WERI-Rb-1 (cell line): ENCODE measurements at regions not wholly inside any gene's neighbourhood (a gene's known extent, or its start where the extent isn't known, plus 50 kb on each side); places are given as distances from the start of the nearest gene placed in this dataset.
"Not testable (repeated sequence)": the region's sequence is repeated elsewhere in the genome, so short reads cannot be mapped to it uniquely, and the experiment has no call there.

Experiments
- DNase-seq: peaks from one replicate; pipeline ENCODE4 v3.0.0-alpha.2; 2020
- H3K27ac ChIP-seq: fragments of 250-450 bp; sonication (Bioruptor Pico); 2 replicates; pipeline ENCODE4 v1.5.1; 2020; ENCODE audit warnings: mild to moderate bottlenecking, moderate library complexity
- H3K27me3 ChIP-seq: fragments of 250-450 bp; sonication (Bioruptor Pico); 2 replicates; pipeline ENCODE4 v1.5.1; 2021; ENCODE audit warnings: mild to moderate bottlenecking, low read depth, moderate library complexity; ENCODE audit not compliant: insufficient read depth, severe bottlenecking
- H3K36me3 ChIP-seq: fragments of 250-450 bp; sonication (Bioruptor Pico); 2 replicates; pipeline ENCODE4 v1.5.1; 2020; ENCODE audit warnings: mild to moderate bottlenecking, moderate library complexity
- H3K4me3 ChIP-seq: 2 replicates; pipeline ENCODE4 v1.5.1; 2011; ENCODE audit warnings: low read depth, mild to moderate bottlenecking, control low read depth, low read length
- H3K9me3 ChIP-seq: fragments of 250-450 bp; sonication (Bioruptor Pico); 2 replicates; pipeline ENCODE4 v1.5.1; 2021; ENCODE audit warnings: mild to moderate bottlenecking, moderate library complexity; ENCODE audit not compliant: severe bottlenecking
- CTCF ChIP-seq: IDR thresholded peaks from 2 replicates; pipeline ENCODE4 v1.5.1; 2011; ENCODE audit warnings: low read depth, mild to moderate bottlenecking, control low read depth, inconsistent platforms, low read length

- Histone ChIP-seq H3K27me3 (no peaks in the 10 kb centered on the region), H3K36me3 (no peaks in the 10 kb centered on the region), H3K27ac (no peak overlapping the region), H3K4me3 (no peak overlapping the region), H3K9me3 (no peaks in the 10 kb centered on the region)
- TF ChIP-seq CTCF = no peak
- DNase-seq = no peak
Observed at GRCh38 chr1:192491804-192492554, 83.6 kb upstream of the RGS1 start.

- no peaks in the 10 kb centered on the region for H3K36me3 ChIP-seq
- DNase-seq = no peak
- H3K27ac ChIP-seq = no peak overlapping the region
- H3K27me3 ChIP-seq = no peaks in the 10 kb centered on the region
- no peaks in the 10 kb centered on the region for H3K9me3 ChIP-seq
- TF ChIP-seq CTCF = no peak
- H3K4me3 ChIP-seq = no peak overlapping the region
Observed at GRCh38 chr1:192493584-192493983, 82.0 kb upstream of the RGS1 start.

- TF ChIP-seq CTCF = no peak
- H3K27ac ChIP-seq = no peak overlapping the region
Observed at GRCh38 chr1:192496369-192497056, 79.1 kb upstream of the RGS1 start.

GRCh38 chr1:192497214-192497794 is 78.3 kb upstream of the RGS1 start:
- Histone ChIP-seq H3K36me3 (no peaks in the 10 kb centered on the region), H3K27me3 (no peaks in the 10 kb centered on the region), H3K9me3 (no peaks in the 10 kb centered on the region), H3K27ac (no peak overlapping the region), H3K4me3 (no peak overlapping the region)
- no peak for TF ChIP-seq CTCF
- DNase-seq = no peak

More at GRCh38 chr1:192496369-192497056, 79.1 kb upstream of the RGS1 start:
- no peaks in the 10 kb centered on the region for H3K36me3 ChIP-seq
- no peaks in the 10 kb centered on the region for H3K9me3 ChIP-seq
- H3K27me3 ChIP-seq = no peaks in the 10 kb centered on the region
- no peak overlapping the region for H3K4me3 ChIP-seq
- DNase-seq = no peak

- DNase-seq, H3K27me3 ChIP-seq, H3K4me3 ChIP-seq, H3K27ac ChIP-seq, H3K9me3 ChIP-seq, H3K36me3 ChIP-seq: not testable (repeated sequence)
Observed at GRCh38 chr1:192498092-192498491, 77.5 kb upstream of the RGS1 start.

GRCh38 chr1:192499061-192499581 is 76.5 kb upstream of the RGS1 start:
- H3K4me3 ChIP-seq, H3K27me3 ChIP-seq, H3K27ac ChIP-seq, DNase-seq, H3K9me3 ChIP-seq, H3K36me3 ChIP-seq: not testable (repeated sequence)

GRCh38 chr1:192500541-192500940 is 75.0 kb upstream of the RGS1 start:
- H3K36me3 ChIP-seq, H3K4me3 ChIP-seq, H3K27me3 ChIP-seq, DNase-seq, H3K27ac ChIP-seq, H3K9me3 ChIP-seq: not testable (repeated sequence)
